NCI-H1092 treated with DMSO at 0.1 percent for 48 hours (cell line): ENCODE measurements at regions not wholly inside any gene's neighbourhood (a gene's known extent, or its start where the extent isn't known, plus 50 kb on each side); places are given as distances from the start of the nearest gene placed in this dataset.
"Not testable (repeated sequence)": the region's sequence is repeated elsewhere in the genome, so short reads cannot be mapped to it uniquely, and the experiment has no call there.

Experiments
- DNase-seq: peaks from one replicate; lab custom pipeline; 2025; lab: John Stamatoyannopoulos, UW

- DNase-seq: peak; percentile 62
Observed at GRCh38 chrX:115968436-115969252, 201.9 kb upstream of the AGTR2 start.

- no peak for DNase-seq
Observed at GRCh38 chrX:115970718-115971117, 199.8 kb upstream of the AGTR2 start.

- no peak for DNase-seq
Observed at GRCh38 chrX:115972717-115973116, 197.8 kb upstream of the AGTR2 start.

GRCh38 chrX:115978068-115978467, 192.5 kb upstream of the AGTR2 start:
- DNase-seq: no peak

- not testable (repeated sequence) for DNase-seq
Observed at GRCh38 chrX:115983148-115983547, 187.4 kb upstream of the AGTR2 start.

GRCh38 chrX:115987464-115987863, 183.1 kb upstream of the AGTR2 start:
- DNase-seq: not testable (repeated sequence)

GRCh38 chrX:115988825-115989224, 181.7 kb upstream of the AGTR2 start:
- no peak for DNase-seq

GRCh38 chrX:115989686-115990085, 180.9 kb upstream of the AGTR2 start:
- DNase-seq: no peak

- no peak for DNase-seq
Observed at GRCh38 chrX:116009346-116009745, 161.2 kb upstream of the AGTR2 start.

- DNase-seq: no peak
Observed at GRCh38 chrX:116009861-116010710, 160.5 kb upstream of the AGTR2 start.

- DNase-seq: no peak
Observed at GRCh38 chrX:116010939-116011338, 159.6 kb upstream of the AGTR2 start.

- no peak for DNase-seq
Observed at GRCh38 chrX:116031331-116031730, 139.2 kb upstream of the AGTR2 start.
